Chondrocyte (in vitro differentiated cells): ENCODE measurements at regions not wholly inside any gene's neighbourhood (a gene's known extent, or its start where the extent isn't known, plus 50 kb on each side); places are given as distances from the start of the nearest gene placed in this dataset.

Experiments used
- DNase-seq: peaks from one replicate; pipeline ENCODE4 v3.0.0; 2021; ENCODE audit warnings: mixed read lengths, low spot score
- H3K27ac Mint-ChIP-seq: one replicate; pipeline ENCODE4 v1.8.0; 2021; ENCODE audit warnings: mild to moderate bottlenecking, moderate library complexity, mixed read lengths; ENCODE audit not compliant: unreplicated experiment
- H3K27me3 Mint-ChIP-seq: 2 replicates; pipeline ENCODE4 v1.8.0; 2021; ENCODE audit warnings: low read depth, mixed read lengths
- H3K36me3 Mint-ChIP-seq: 2 replicates; pipeline ENCODE4 v1.8.0; 2021; ENCODE audit warnings: low read depth, mixed read lengths
- H3K4me1 Mint-ChIP-seq: 2 replicates; pipeline ENCODE4 v1.8.0; 2021; ENCODE audit warnings: low read depth, mild to moderate bottlenecking, mixed read lengths
- H3K4me3 Mint-ChIP-seq: one replicate; pipeline ENCODE4 v1.8.0; 2021; ENCODE audit warnings: mild to moderate bottlenecking, moderate library complexity, mixed read lengths; ENCODE audit not compliant: unreplicated experiment
- H3K9me3 Mint-ChIP-seq: 2 replicates; pipeline ENCODE4 v1.8.0; 2021; ENCODE audit warnings: low read depth, mixed read lengths
- CTCF ChIP-seq: fragments of 200-600 bp; sonication (generic); IDR thresholded peaks from 2 replicates; pipeline ENCODE4 v1.5.0; 2021; ENCODE audit warnings: antibody characterized with exemption, mild to moderate bottlenecking, moderate library complexity

- Mint-ChIP-seq H3K36me3 (no peaks in the 10 kb centered on the region), H3K27ac (no peak overlapping the region), H3K9me3 (peaks cover 3% of the 10 kb centered on the region), H3K4me3 (no peak overlapping the region), H3K27me3 (no peaks in the 10 kb centered on the region), H3K4me1 (peaks cover 4% of the 10 kb centered on the region)
- no peak for TF ChIP-seq CTCF
- DNase-seq = no peak
These were observed 150.1 kb upstream of the SOX5 start for GRCh38 chr12:24099576-24099975.

- no peak for DNase-seq
- H3K9me3 Mint-ChIP-seq = peaks cover 3% of the 10 kb centered on the region
- no peaks in the 10 kb centered on the region for H3K36me3 Mint-ChIP-seq
- H3K4me1 Mint-ChIP-seq = peaks cover 14% of the 10 kb centered on the region
- no peak for TF ChIP-seq CTCF
- H3K27me3 Mint-ChIP-seq = no peaks in the 10 kb centered on the region
- H3K4me3 Mint-ChIP-seq = no peak overlapping the region
- no peak overlapping the region for H3K27ac Mint-ChIP-seq
These were observed 145.8 kb upstream of the SOX5 start for GRCh38 chr12:24095245-24095644.

GRCh38 chr12:24089510-24089890, 140.0 kb upstream of the SOX5 start:
- Mint-ChIP-seq H3K27me3 (no peaks in the 10 kb centered on the region), H3K4me1 (peaks cover 22% of the 10 kb centered on the region), H3K27ac (no peak overlapping the region), H3K4me3 (no peak overlapping the region), H3K9me3 (no peaks in the 10 kb centered on the region), H3K36me3 (no peaks in the 10 kb centered on the region)
- no peak for DNase-seq
- TF ChIP-seq CTCF = no peak

- Mint-ChIP-seq H3K4me3 (no peak overlapping the region), H3K27ac (no peak overlapping the region), H3K4me1 (peaks cover 20% of the 10 kb centered on the region), H3K27me3 (no peaks in the 10 kb centered on the region), H3K9me3 (no peaks in the 10 kb centered on the region), H3K36me3 (no peaks in the 10 kb centered on the region)
- DNase-seq = no peak
- no peak for TF ChIP-seq CTCF
These were observed 139.5 kb upstream of the SOX5 start for GRCh38 chr12:24088751-24089509.

GRCh38 chr12:24087294-24087693, 137.8 kb upstream of the SOX5 start:
- Mint-ChIP-seq H3K27me3 (no peaks in the 10 kb centered on the region), H3K4me3 (no peak overlapping the region), H3K4me1 (peaks cover 25% of the 10 kb centered on the region), H3K27ac (no peak overlapping the region), H3K9me3 (no peaks in the 10 kb centered on the region), H3K36me3 (no peaks in the 10 kb centered on the region)
- no peak for TF ChIP-seq CTCF
- DNase-seq = no peak
